ENCODE measurements at regions not wholly inside any gene's neighbourhood (a gene's known extent, or its start where the extent isn't known, plus 50 kb on each side); places are given as distances from the start of the nearest gene placed in this dataset.
"Not testable (repeated sequence)": the region's sequence is repeated elsewhere in the genome, so short reads cannot be mapped to it uniquely, and the experiment has no call there.

DNA sequence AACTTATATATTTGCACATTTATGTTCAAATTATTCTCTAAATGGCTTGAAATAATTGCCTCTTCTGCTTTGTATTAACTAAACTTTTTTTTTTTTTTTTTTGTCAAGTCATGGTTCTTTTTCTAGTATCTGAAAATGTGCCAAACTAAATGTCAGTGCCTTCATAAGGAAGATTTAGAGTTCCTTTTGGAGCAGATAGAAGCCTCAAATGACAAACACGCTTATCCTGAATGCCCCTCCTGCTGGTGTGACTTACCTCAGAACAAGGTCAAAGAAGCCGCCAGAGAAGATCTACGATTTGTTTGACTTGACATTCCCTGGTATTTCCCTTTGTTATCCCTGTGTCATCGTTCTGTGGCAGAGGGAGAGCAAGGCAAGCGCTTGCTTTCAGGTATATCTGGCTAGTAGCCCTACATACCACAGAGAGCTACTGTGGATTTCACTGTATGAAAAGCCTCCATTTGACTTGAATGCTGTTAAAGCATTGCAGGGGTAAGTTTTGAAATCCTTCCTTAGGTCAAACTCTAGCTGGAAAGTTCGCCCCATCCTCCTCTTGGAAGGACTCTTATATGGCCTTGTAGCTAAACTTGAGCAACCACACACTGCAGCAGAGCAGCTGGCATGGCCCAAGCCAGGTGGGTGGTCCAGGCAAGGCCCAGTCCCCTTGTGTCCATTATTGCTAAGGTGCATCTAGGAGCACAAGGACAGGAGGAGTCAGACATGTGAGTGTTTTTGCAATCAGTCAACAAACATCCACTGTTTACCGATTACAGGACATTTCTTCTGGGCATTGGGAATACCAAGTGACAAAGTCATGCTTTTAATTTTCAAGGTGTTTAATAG is 285.4 kb upstream of the USP25 start:
- H3K4me3 ChIP-seq (ENCODE audit: low read depth, low read length), result no peak overlapping the region

DNA sequence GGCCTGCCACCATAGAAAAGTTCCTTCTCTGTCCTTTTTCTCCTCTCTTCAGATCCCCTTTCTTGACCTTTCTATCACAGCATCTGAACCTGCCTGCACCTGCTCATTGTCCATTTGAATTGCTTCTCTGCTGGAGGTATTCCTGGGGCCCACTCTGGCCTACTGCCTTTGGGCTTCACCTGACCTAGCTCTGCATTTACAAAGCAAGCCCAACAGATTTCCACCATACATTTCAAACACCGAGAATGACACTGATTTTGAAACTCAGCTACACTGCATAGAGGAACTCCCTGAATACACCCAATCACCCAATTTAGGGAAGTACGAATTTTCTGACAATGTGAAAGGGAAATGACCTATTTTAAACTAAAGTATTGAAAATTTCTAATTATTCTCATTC is 284.5 kb upstream of the USP25 start:
- DNase-seq (ENCODE audit: low read depth), result no peak
- H3K4me3 ChIP-seq (ENCODE audit: low read depth, low read length), result no peak overlapping the region
- TF ChIP-seq, protein P1, sequence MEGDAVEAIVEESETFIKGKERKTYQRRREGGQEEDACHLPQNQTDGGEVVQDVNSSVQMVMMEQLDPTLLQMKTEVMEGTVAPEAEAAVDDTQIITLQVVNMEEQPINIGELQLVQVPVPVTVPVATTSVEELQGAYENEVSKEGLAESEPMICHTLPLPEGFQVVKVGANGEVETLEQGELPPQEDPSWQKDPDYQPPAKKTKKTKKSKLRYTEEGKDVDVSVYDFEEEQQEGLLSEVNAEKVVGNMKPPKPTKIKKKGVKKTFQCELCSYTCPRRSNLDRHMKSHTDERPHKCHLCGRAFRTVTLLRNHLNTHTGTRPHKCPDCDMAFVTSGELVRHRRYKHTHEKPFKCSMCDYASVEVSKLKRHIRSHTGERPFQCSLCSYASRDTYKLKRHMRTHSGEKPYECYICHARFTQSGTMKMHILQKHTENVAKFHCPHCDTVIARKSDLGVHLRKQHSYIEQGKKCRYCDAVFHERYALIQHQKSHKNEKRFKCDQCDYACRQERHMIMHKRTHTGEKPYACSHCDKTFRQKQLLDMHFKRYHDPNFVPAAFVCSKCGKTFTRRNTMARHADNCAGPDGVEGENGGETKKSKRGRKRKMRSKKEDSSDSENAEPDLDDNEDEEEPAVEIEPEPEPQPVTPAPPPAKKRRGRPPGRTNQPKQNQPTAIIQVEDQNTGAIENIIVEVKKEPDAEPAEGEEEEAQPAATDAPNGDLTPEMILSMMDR (IDR thresholded peaks at IDR 0.05; ENCODE audit: control insufficient read depth, extremely low read depth, insufficient read depth), result no peak

More for the DNA sequence above, 285.4 kb upstream of the USP25 start:
- peak; percentile 68 for DNase-seq (ENCODE audit: low read depth)
- TF ChIP-seq, protein P1 (IDR thresholded peaks at IDR 0.05; ENCODE audit: control insufficient read depth, extremely low read depth, insufficient read depth), result no peak

DNA sequence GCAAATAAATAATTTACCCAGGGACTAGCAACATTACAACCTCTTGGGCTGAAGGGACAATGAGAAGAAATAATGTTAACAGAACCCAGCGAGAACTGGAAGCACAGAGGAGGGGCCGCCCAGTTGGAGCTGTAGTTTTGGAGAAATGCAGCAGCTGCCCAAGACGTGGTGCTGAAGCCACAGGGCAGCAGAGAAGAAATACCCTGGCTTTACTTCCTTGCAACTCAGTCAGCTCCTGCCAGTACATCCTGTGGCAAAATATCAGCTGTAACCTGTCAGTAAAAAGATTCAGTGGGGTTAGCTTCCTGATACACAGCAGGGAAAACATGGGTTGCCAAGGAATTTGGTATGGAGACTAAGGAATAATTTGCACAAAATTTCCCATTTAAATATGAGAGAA is 283.6 kb upstream of the USP25 start:
- H3K4me3 ChIP-seq (ENCODE audit: low read depth, low read length), result no peak overlapping the region
- no peak for DNase-seq (ENCODE audit: low read depth)
- TF ChIP-seq, protein P1 (IDR thresholded peaks at IDR 0.05; ENCODE audit: control insufficient read depth, extremely low read depth, insufficient read depth), result no peak

DNA sequence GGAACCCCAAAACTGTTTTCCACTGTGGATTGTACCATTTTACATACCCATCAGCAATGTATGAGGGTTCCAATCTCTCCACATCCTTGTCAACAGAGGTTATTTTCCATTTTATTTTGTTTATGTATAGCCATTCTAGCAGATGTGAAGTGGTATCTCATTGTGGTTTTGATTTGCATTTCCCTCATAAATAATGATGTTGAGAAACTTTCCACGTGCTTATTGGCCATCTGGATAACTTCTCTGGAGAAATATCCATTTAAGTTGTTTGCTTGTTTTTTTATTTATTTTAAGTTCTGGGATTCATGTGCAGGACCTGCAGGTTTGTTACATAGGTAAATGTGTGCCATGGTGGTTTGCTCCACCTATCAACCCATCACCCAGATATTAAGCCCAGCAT is 280.2 kb upstream of the USP25 start:
- TF ChIP-seq, protein P1 (IDR thresholded peaks at IDR 0.05; ENCODE audit: control insufficient read depth, extremely low read depth, insufficient read depth), result no peak
- no peak overlapping the region for H3K4me3 ChIP-seq (ENCODE audit: low read depth, low read length)
- no peak for DNase-seq (ENCODE audit: low read depth)

DNA sequence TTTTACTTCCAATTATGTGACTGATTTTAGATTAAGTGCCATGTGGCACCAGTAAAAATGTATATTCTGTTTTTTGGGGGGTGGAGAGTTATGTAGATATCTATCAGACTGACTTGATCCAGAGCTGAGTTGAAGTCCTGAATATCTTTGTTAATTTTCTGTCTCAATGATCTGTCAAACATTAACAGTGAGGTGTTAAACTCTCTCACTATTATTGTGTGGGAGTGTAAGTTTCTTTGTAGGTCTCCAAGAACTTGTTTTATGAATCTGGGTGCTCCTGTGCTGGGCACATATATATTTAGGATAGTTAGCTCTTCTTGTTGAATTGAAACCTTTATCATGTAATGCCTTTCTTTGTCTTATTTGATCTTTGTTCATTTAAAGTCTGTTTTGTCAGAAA is 276.5 kb upstream of the USP25 start:
- H3K4me3 ChIP-seq (ENCODE audit: low read depth, low read length), result no peak overlapping the region
- TF ChIP-seq, protein P1 (IDR thresholded peaks at IDR 0.05; ENCODE audit: control insufficient read depth, extremely low read depth, insufficient read depth), result no peak
- no peak for DNase-seq (ENCODE audit: low read depth)

DNA sequence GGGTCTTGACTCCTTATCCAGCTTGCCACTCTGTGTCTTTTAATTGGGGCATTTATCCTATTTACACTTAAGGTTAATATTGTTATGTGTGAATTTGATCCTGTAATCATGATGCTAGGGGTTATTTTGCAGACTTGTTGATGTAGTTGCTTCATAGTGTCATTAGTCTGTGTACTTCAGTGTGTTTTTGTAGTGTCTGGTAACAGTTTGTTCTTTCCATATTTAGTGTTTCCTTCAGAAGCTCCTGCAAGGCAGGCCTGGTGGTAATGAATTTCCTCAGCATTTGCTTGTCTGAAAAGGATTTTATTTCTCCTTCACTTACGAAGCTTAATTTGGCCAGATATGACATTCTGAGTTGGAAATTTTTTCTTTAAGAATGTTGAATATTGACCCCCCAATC is 276.0 kb upstream of the USP25 start:
- DNase-seq (ENCODE audit: low read depth); H3K4me3 ChIP-seq (ENCODE audit: low read depth, low read length): not testable (repeated sequence)

DNA sequence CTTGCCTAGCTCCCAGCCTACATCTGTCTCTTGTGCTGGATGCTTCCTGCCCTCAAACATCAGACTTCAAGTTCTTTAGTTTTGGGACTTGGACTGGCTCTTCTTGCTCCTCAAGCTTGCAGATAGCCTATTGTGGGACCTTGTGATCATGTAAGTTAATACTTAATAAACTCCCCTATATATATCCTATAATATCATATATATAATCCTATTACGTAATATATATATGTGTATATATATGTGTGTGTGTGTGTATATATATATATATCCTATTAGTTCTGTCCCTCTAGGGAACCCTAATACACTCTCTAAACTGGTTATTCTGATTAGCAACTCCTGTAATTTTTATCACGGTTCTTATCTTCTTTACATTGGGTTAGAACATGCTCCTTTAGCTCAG is 274.9 kb upstream of the USP25 start:
- H3K4me3 ChIP-seq (ENCODE audit: low read depth, low read length); DNase-seq (ENCODE audit: low read depth): not testable (repeated sequence)

DNA sequence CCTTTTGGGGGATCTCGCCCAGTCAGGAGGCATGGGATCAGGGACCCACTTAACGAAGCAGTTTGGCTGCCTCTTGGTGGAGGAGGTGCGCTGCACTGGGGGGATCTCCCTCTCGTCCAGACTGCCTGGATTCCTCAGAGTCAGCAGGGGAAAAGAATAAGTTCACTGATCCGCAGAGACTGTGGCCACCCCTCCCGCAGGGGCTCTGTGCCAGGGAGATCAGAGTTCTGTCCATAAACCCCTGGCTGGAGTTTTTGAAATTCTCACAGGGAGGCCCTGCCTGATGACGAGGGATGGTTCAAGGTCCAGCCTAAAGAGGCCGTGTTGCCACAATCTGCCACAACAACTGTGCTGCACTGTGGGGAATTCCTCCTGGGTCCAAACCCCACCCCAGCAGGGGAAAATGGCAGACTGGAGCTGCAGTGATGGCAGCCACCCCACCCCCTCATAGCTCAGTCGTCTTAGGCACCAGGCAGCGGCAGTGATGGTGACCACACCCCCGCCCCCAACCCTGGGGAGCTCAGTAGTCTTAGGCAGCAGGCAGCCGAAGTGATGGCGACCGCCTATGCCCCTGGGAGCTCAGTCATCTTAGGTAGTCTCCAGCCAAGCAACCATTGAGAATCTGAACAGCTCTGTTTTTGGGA is 273.8 kb upstream of the USP25 start:
- H3K4me3 ChIP-seq (ENCODE audit: low read depth, low read length), result no peak overlapping the region
- DNase-seq (ENCODE audit: low read depth), result no peak
- TF ChIP-seq, protein P1 (IDR thresholded peaks at IDR 0.05; ENCODE audit: control insufficient read depth, extremely low read depth, insufficient read depth), result no peak
